Psoas muscle (tissue), 7 donors: ENCODE measurements at regions not wholly inside any gene's neighbourhood (a gene's known extent, or its start where the extent isn't known, plus 50 kb on each side); places are given as distances from the start of the nearest gene placed in this dataset.

Experiments
- ATAC-seq, 4 donors: fragments of 200-7000 bp; cut with Tn5 transposase; one replicate each; pipeline ENCODE4 v1.9.1; 2020; ENCODE audit warnings: moderate library complexity in 3 of 4, mild to moderate bottlenecking in 2 of 4
- DNase-seq, 2 donors: peaks; one replicate each; pipeline ENCODE4 v3.0.0-alpha.2; 2020
- H3K27ac ChIP-seq: fragments of 200-600 bp; one replicate; pipeline ENCODE4 v1.8.0; 2022
- H3K27me3 ChIP-seq, 3 donors: fragments of 200-600 bp in 1 of 3; one replicate each; pipeline versions ENCODE4 v1.6.1 to v1.8.0; 2013 to 2022; ENCODE audit warnings: low read length in 2 of 3, mild to moderate bottlenecking in 2 of 3, moderate library complexity in 1 of 3; ENCODE audit not compliant: insufficient read depth in 3 of 3
- H3K36me3 ChIP-seq, 2 donors: fragments of 200-600 bp in 1 of 2; one replicate each; pipeline versions ENCODE4 v1.6.1 to v1.8.0; 2013 to 2022; ENCODE audit warnings: low read depth in 1 of 2, mild to moderate bottlenecking in 1 of 2, moderate library complexity in 1 of 2; ENCODE audit not compliant: insufficient read depth in 1 of 2
- H3K4me1 ChIP-seq: fragments of 200-600 bp; one replicate; pipeline ENCODE4 v1.8.0; 2022
- H3K4me3 ChIP-seq: fragments of 200-600 bp; one replicate; pipeline ENCODE4 v1.8.0; 2022; ENCODE audit warnings: mild to moderate bottlenecking
- H3K9me3 ChIP-seq: fragments of 200-600 bp; one replicate; pipeline ENCODE4 v1.8.0; 2022
- CTCF ChIP-seq: fragments of 200-600 bp; IDR thresholded peaks from one replicate; pipeline ENCODE4 v1.8.0; 2022; ENCODE audit warnings: antibody characterized with exemption
- WGBS, 3 donors: extraction: QIAGEN DNeasy Blood & Tissue Kit; methylation state at CpG; one replicate each; pipeline versions ENCODE4 v1.1.6 to v1.1.7; 2013; 5-methylcytosine and 5-hydroxymethylcytosine counted together
- intact Hi-C, 2 donors: fragments of 100-400 bp; cut with DNase I; formaldehyde crosslinking; loops; one replicate each; pipeline versions ENCODE4 v1.11.0 to v1.14.2; 2022
- donor health status: healthy with polysubstance abuse.
- donor health status: DM: no; HTN: no; CAD: no; lungs with moderate emphysema.
- donor health status: Bipolar disorder and iron deficiency.
- donor health status: healthy.
- donor health status: DM: yes; HTN: yes; CAD: no.
- donor health status: DM: no; HTN: no; CAD: no.
- donor health status: DM: yes; HTN: yes; CAD: no.

- H3K36me3 ChIP-seq, result no peaks in the 10 kb centered on the region
- no peak for TF ChIP-seq CTCF
- peaks cover 2% of the 10 kb centered on the region for H3K9me3 ChIP-seq
- H3K27ac ChIP-seq, result peak overlapping the region; percentile 87
- H3K4me3 ChIP-seq, result no peak overlapping the region
- peaks cover 26% of the 10 kb centered on the region for H3K4me1 ChIP-seq
- no peak for ATAC-seq
- DNase-seq, result no peak
- 97% methylated on average over 7 of the region's 7 CpGs for WGBS, 3 donors
- H3K27me3 ChIP-seq, result no peaks in the 10 kb centered on the region
- intact Hi-C loops, result loop anchor here (2.0 to 5.0 kb wide), 2 partner anchors 13 to 73 kb away; partner anchors contain the start of gene ZCCHC2 (in 1 of the 2)
These were observed 73.2 kb upstream of the ZCCHC2 start for GRCh38 chr18:62449490-62450104.

- ATAC-seq (no peak), DNase-seq (no peak)
- Histone ChIP-seq H3K4me3 (no peak overlapping the region), H3K27ac (peak overlapping the region; percentile 87), H3K27me3 (no peaks in the 10 kb centered on the region), H3K36me3 (no peaks in the 10 kb centered on the region), H3K9me3 (peaks cover 2% of the 10 kb centered on the region), H3K4me1 (peaks cover 26% of the 10 kb centered on the region)
- 72 to 84% (median 80%) methylated on average over 5 of the region's 5 CpGs for WGBS, 3 donors
- TF ChIP-seq CTCF, result no peak
- intact Hi-C loops, result loop anchor here (2.0 to 5.0 kb wide), 2 partner anchors 13 to 72 kb away; partner anchors contain the start of gene ZCCHC2 (in 1 of the 2)
These were observed 72.7 kb upstream of the ZCCHC2 start for GRCh38 chr18:62450175-62450545.

GRCh38 chr18:62450546-62451410 is 72.0 kb upstream of the ZCCHC2 start:
- Histone ChIP-seq H3K9me3 (peaks cover 2% of the 10 kb centered on the region), H3K27me3 (no peaks in the 10 kb centered on the region), H3K4me1 (peaks cover 26% of the 10 kb centered on the region), H3K36me3 (no peaks in the 10 kb centered on the region), H3K4me3 (no peak overlapping the region), H3K27ac (peak overlapping the region; percentile 87)
- intact Hi-C loops, result loop anchor here (1.0 to 5.0 kb wide), 4 partner anchors 14 to 73 kb away; partner anchors contain the start of gene ZCCHC2 (in 2 of the 2)
- TF ChIP-seq CTCF, result no peak
- DNase-seq, result peak; percentile 85 to 92
- WGBS, 3 donors, result 5 to 8% (median 7%) methylated on average over 15 of the region's 15 CpGs
- peak; percentile 93 to 96 (median 94) for ATAC-seq

- H3K4me3 ChIP-seq, result peak overlapping the region; percentile 23
- peak overlapping the region; percentile 87 for H3K27ac ChIP-seq
- no peaks in the 10 kb centered on the region for H3K36me3 ChIP-seq
- no peaks in the 10 kb centered on the region for H3K27me3 ChIP-seq
- peaks cover 2% of the 10 kb centered on the region for H3K9me3 ChIP-seq
- DNase-seq (peak in 1 of 2 donors; percentile 62), ATAC-seq (peak; percentile 69 to 77 (median 70))
- 25 to 53% (median 34%) methylated on average over 5 of the region's 5 CpGs for WGBS, 3 donors
- no peak for TF ChIP-seq CTCF
- intact Hi-C loops, result loop anchor here in 1 of 2 donors (5.0 kb wide), 1 partner anchor 70 kb away; the partner anchor contains the start of gene ZCCHC2
- peaks cover 26% of the 10 kb centered on the region for H3K4me1 ChIP-seq
These were observed 70.5 kb upstream of the ZCCHC2 start for GRCh38 chr18:62452280-62452831.
